ENCODE measurements at regions not wholly inside any gene's neighbourhood (a gene's known extent, or its start where the extent isn't known, plus 50 kb on each side); places are given as distances from the start of the nearest gene placed in this dataset.

DNA sequence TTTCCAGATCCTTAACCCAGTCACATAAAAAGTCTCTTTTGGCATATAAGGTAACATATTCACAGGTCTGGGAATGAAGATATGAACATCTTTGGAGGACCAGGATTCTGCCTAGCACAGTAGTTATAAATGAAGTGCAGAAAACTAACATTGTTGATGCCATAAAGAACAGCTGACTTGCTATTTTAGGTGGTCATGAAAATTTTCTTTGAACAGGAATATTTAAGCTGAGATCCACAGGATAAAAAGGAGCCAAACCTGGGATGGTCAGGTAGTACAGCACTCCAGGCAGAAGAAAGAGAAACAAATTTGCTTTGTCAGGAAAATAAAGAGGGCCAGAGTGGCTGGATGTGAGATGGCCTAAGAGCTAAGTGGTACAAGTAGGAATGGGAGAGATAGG lies 80.0 kb downstream of the CENPW start:
- TF ChIP-seq ZFX (IDR thresholded peaks at IDR 0.05; ENCODE audit: borderline replicate concordance): no peak
- TF ChIP-seq, protein P1, sequence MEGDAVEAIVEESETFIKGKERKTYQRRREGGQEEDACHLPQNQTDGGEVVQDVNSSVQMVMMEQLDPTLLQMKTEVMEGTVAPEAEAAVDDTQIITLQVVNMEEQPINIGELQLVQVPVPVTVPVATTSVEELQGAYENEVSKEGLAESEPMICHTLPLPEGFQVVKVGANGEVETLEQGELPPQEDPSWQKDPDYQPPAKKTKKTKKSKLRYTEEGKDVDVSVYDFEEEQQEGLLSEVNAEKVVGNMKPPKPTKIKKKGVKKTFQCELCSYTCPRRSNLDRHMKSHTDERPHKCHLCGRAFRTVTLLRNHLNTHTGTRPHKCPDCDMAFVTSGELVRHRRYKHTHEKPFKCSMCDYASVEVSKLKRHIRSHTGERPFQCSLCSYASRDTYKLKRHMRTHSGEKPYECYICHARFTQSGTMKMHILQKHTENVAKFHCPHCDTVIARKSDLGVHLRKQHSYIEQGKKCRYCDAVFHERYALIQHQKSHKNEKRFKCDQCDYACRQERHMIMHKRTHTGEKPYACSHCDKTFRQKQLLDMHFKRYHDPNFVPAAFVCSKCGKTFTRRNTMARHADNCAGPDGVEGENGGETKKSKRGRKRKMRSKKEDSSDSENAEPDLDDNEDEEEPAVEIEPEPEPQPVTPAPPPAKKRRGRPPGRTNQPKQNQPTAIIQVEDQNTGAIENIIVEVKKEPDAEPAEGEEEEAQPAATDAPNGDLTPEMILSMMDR (IDR thresholded peaks at IDR 0.05): no peak
- H3K27ac ChIP-seq: no peak overlapping the region

DNA sequence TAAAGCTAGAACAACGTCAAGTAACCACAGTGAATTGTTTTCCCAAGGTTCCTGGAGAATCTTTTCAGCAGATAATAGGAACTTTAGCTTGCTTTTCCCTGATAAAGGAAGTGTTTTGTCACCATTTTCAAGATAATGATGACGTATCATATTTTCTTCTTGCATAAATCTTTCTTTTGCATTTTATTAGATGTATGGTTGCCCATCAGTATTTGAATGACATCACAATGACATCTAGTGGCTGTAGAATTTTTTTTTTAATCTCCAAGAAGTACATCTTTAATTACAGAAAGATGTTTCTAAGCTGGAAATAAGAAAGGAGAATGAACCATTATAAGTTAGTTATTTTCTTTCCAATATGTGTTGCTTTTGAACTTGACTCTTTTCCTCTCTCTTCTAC lies 83.0 kb downstream of the CENPW start:
- TF ChIP-seq, protein P1 (IDR thresholded peaks at IDR 0.05): no peak
- TF ChIP-seq ZFX (IDR thresholded peaks at IDR 0.05; ENCODE audit: borderline replicate concordance): no peak
- H3K27ac ChIP-seq: no peak overlapping the region

DNA sequence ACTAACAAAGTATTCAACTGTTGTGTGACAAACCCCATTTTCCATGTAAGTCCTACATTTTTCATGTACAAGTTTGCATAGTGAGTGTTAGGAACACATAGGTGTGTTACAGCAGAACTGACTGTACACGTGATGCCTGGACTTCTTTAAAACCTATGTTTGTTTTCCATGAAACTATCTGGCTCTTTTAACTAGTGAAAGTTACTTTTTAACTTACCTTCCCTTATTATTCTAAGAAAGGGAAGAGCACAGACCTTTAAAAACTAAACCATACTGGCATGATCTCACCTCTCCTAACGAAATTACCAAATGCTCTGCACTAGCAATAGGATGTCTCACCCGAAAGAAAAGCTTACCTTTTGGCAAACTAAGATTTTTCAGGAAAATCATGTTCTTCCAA lies 87.8 kb downstream of the CENPW start:
- H3K27ac ChIP-seq: no peak overlapping the region
- TF ChIP-seq ZFX (IDR thresholded peaks at IDR 0.05; ENCODE audit: borderline replicate concordance): no peak
- TF ChIP-seq, protein P1 (IDR thresholded peaks at IDR 0.05): no peak

- H3K27ac ChIP-seq: no peak overlapping the region
- TF ChIP-seq, protein P1 (IDR thresholded peaks at IDR 0.05): no peak
- no peak for TF ChIP-seq ZFX (IDR thresholded peaks at IDR 0.05; ENCODE audit: borderline replicate concordance)
Measured at GRCh38 chr6:126429866-126430265, 90.0 kb downstream of the CENPW start.

GRCh38 chr6:126432564-126432963 lies 92.6 kb downstream of the CENPW start:
- H3K27ac ChIP-seq: no peak overlapping the region
- TF ChIP-seq, protein P1 (IDR thresholded peaks at IDR 0.05): no peak

- TF ChIP-seq, protein P1 (IDR thresholded peaks at IDR 0.05): no peak
- TF ChIP-seq ZFX (IDR thresholded peaks at IDR 0.05; ENCODE audit: borderline replicate concordance): no peak
- no peak overlapping the region for H3K27ac ChIP-seq
Measured at GRCh38 chr6:126433927-126434326, 94.0 kb downstream of the CENPW start.

DNA sequence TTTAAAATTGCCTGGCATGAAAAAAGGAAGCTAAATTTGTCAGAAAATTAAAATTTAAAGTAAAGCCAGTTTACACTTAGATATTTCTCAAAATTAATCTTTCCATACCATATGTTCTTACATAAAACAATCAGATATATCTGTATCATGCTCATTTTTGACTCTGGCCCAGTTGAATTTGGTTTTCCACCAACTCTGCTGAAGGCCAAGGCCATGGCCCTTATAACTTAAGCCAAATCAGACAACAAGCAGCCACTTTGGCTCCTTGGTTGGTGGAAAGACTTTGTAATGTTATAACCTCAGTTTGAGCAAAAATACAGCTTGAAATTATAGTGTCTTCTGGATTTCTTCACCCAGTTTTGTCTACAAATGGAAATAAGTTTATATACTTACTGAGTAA lies 97.3 kb downstream of the CENPW start:
- no peak overlapping the region for H3K27ac ChIP-seq
- TF ChIP-seq, protein P1 (IDR thresholded peaks at IDR 0.05): no peak
- no peak for TF ChIP-seq ZFX (IDR thresholded peaks at IDR 0.05; ENCODE audit: borderline replicate concordance)
